GM12872 (cell line): ENCODE measurements at regions not wholly inside any gene's neighbourhood (a gene's known extent, or its start where the extent isn't known, plus 50 kb on each side); places are given as distances from the start of the nearest gene placed in this dataset.

Experiments used
- TF ChIP-seq, protein P1 (sequence below): IDR thresholded peaks from 3 replicates; pipeline ENCODE4 v1.5.1; 2011; ENCODE audit warnings: low read depth, mild to moderate bottlenecking, low read length, moderate library complexity; ENCODE audit not compliant: insufficient read depth

DNA sequence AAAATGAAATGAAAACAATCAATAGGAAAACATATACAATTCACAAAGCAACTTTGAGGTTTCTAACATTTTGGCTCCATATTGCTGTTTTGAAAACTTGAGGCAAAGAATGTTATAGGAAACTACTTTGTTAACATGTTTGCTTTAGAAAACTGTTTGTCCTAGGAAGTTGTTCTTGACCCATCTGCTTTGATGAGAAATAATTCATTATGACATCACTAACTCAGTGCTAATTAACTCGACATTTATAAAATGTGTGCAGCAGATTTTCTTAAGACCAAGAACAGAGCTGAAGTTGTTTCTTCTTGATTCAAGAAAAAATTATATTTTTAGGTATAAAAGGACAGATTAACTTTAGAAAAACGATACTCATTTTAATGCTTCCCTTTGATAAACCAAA, 94.7 kb downstream of the SOX9 start:
- TF ChIP-seq, protein P1, sequence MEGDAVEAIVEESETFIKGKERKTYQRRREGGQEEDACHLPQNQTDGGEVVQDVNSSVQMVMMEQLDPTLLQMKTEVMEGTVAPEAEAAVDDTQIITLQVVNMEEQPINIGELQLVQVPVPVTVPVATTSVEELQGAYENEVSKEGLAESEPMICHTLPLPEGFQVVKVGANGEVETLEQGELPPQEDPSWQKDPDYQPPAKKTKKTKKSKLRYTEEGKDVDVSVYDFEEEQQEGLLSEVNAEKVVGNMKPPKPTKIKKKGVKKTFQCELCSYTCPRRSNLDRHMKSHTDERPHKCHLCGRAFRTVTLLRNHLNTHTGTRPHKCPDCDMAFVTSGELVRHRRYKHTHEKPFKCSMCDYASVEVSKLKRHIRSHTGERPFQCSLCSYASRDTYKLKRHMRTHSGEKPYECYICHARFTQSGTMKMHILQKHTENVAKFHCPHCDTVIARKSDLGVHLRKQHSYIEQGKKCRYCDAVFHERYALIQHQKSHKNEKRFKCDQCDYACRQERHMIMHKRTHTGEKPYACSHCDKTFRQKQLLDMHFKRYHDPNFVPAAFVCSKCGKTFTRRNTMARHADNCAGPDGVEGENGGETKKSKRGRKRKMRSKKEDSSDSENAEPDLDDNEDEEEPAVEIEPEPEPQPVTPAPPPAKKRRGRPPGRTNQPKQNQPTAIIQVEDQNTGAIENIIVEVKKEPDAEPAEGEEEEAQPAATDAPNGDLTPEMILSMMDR: no peak

- TF ChIP-seq, protein P1: no peak
Observed at GRCh38 chr17:72215928-72216327, 95.1 kb downstream of the SOX9 start.

- TF ChIP-seq, protein P1: no peak
Observed at GRCh38 chr17:72219137-72219823, 98.5 kb downstream of the SOX9 start.

DNA sequence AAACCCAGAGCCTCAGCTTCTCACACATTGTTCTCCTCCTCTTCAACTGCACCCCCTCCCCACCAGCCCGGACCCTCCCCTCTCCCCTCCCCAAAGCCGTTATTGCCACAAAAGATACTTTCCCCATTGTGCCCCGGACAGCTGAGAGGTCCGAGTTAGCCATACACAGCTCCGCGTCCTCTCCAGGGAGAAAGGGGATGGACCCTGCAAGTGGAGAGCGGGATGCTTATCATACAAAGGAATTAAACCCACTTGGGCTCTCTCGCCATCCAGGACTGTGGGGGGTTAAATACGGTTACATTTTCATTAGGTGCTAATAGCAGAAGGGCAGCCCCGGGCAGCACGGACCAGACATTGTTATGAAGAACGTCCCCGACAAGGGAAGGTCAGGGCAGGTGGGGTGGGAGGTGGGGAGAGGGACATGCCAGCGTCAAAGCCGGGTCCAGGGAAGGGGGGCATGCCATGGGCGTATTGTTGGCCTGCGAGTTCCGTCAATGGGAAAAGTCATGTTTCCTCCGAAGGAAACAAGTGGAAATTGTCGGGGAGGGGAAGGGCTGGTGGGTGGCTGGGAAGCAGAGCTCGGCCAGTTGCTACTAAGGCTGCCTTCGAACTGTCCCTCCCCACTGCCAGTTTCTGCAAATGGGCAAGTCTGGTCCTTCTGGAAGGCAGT, 99.1 kb downstream of the SOX9 start:
- TF ChIP-seq, protein P1: no peak

DNA sequence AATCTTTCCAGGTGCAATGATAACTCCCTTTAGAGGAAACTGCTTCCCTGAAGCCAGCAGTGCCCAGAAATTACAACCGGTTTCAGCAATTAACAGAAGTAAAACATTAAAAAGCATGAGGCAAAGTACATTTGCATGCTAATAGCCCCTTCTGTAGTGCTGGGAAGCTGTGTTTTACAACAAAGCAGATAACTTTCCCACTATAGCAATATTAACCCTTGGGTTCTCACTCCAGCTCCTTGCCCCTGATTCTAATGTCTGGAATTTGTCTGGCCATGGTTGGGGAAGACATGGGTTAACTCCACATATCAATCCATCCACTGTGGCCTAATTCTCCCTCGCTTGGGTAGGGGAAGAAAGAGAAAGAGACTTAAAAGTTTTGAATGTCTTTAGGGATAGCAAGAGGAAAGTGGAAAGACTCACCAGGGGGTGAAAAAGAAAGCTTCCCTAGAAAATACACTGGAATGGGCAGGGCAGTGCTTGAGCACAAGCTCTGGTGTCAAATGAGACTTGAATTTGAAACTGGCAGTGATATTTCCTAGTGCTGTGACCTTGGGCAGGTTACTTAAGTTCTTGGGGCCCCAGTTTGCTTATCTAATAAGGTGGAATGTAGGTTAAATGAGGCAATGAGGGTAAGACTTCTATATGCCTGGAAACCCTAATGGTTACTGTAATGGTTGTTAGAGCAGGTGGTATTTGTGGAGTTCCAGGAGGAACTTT, 102.0 kb downstream of the SOX9 start:
- TF ChIP-seq, protein P1: no peak

GRCh38 chr17:72223866-72224291, 103.1 kb downstream of the SOX9 start:
- TF ChIP-seq, protein P1: no peak

DNA sequence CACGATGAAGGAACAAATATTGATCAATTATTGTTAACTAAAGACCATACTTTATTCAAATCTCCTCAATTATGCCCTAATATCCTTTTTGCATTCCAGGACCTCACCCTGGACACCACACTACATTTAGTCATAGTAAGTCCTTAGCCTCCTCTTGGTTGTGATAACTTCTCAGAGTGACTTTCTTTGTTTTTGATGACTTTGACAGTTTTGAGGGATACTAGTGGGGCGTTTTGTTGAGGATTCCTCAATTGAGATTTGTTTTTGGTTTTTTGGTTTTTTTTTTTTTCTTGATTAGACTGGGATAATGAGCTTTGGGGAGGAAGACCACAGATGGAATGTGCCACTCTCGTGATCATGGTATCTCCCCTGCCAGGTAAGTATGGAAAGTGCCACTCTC, 105.5 kb downstream of the SOX9 start:
- TF ChIP-seq, protein P1: no peak
